Peyer's patch (tissue), 4 donors: ENCODE measurements at regions not wholly inside any gene's neighbourhood (a gene's known extent, or its start where the extent isn't known, plus 50 kb on each side); places are given as distances from the start of the nearest gene placed in this dataset.
"Not testable (repeated sequence)": the region's sequence is repeated elsewhere in the genome, so short reads cannot be mapped to it uniquely, and the experiment has no call there.

Experiments used
- DNase-seq, 3 donors: peaks; one replicate each; pipeline ENCODE4 v3.0.0-alpha.2; 2017 to 2019
- H3K27ac ChIP-seq, 4 donors: fragments of 200-600 bp; sonication (generic); one replicate each; pipeline ENCODE4 v1.5.1; 2016 to 2019
- H3K27me3 ChIP-seq, 2 donors: fragments of 200-600 bp; sonication (generic); one replicate each; pipeline ENCODE4 v1.5.1; 2019
- H3K36me3 ChIP-seq, 3 donors: fragments of 200-600 bp; sonication (generic); one replicate each; pipeline ENCODE4 v1.5.1; 2016 to 2019
- H3K4me1 ChIP-seq, 4 donors: fragments of 200-600 bp; sonication (generic); one replicate each; pipeline ENCODE4 v1.5.1; 2016 to 2019
- H3K4me3 ChIP-seq, 4 donors: fragments of 200-600 bp; sonication (generic); 1 replicate in 3 of 4; 2 replicates in 1 of 4; pipeline ENCODE4 v1.5.1; 2016 to 2019; ENCODE audit warnings: mild to moderate bottlenecking in 1 of 4
- H3K9me3 ChIP-seq, 4 donors: fragments of 200-600 bp; sonication (generic); one replicate each; pipeline ENCODE4 v1.5.1; 2016 to 2019; ENCODE audit warnings: mild to moderate bottlenecking in 1 of 4
- POLR2A ChIP-seq, 2 donors: fragments of 450-650 bp; IDR thresholded peaks; one replicate each; pipeline ENCODE4 v1.5.1; 2017; ENCODE audit warnings: antibody characterized with exemption in 2 of 2, mild to moderate bottlenecking in 2 of 2, moderate library complexity in 2 of 2
- TF ChIP-seq, protein P1 (sequence below), 6 experiments: fragments of 450-650 bp in 4 of 6; fragments of 200-600 bp in 2 of 6; sonication (generic) in 1 of 6; IDR thresholded peaks; one replicate each; pipeline ENCODE4 v1.5.1; 2017 to 2019; ENCODE audit warnings: antibody characterized with exemption in 6 of 6, mild to moderate bottlenecking in 3 of 6, moderate library complexity in 1 of 6

DNA sequence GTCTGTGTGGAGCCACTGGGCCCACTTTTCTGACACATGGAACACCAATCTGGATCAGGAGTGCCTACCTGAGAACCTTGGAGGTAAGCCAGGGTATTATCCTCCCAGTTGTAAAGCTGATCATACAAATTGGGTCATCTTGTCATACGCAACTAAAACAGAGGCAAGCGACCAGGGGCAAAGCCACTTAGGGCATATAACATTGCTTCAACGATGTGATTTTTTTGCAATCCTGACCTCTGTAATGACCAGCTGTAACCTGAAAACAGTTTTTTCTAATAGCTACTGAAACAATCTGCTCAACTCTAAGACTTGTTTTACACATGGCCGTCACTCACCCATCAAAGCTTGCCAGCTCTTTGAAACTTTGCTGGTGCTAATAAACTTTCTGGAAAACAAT, 261.5 kb upstream of the AGTR2 start:
- H3K27me3 ChIP-seq, result no peaks in the 10 kb centered on the region

DNA sequence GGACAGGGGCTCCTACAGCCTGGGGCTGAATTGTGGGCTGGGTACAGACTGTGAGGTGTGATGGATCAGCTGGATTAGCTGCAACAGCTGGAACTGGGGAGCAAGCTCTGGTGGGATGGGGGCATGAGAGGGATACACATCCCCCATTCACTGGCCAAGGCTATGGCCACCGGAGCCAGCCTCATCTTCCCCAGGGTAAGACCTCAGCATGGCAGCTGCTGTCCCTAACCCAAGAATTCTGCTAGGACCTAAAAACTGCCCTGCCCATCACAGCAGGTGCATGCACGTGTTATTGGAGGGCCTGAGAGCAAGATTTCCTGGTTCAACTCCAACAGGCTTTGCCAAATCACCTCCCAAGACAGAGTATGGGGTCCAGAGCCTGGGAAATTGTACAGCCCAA, 258.6 kb upstream of the AGTR2 start:
- no peak overlapping the region for H3K27ac ChIP-seq
- DNase-seq, result no peak
- no peaks in the 10 kb centered on the region for H3K9me3 ChIP-seq
- H3K4me3 ChIP-seq, result no peak overlapping the region
- no peaks in the 10 kb centered on the region for H3K27me3 ChIP-seq
- no peaks in the 10 kb centered on the region for H3K4me1 ChIP-seq
- TF ChIP-seq POLR2A (IDR thresholded peaks at IDR 0.05), result no peak
- TF ChIP-seq, protein P1, sequence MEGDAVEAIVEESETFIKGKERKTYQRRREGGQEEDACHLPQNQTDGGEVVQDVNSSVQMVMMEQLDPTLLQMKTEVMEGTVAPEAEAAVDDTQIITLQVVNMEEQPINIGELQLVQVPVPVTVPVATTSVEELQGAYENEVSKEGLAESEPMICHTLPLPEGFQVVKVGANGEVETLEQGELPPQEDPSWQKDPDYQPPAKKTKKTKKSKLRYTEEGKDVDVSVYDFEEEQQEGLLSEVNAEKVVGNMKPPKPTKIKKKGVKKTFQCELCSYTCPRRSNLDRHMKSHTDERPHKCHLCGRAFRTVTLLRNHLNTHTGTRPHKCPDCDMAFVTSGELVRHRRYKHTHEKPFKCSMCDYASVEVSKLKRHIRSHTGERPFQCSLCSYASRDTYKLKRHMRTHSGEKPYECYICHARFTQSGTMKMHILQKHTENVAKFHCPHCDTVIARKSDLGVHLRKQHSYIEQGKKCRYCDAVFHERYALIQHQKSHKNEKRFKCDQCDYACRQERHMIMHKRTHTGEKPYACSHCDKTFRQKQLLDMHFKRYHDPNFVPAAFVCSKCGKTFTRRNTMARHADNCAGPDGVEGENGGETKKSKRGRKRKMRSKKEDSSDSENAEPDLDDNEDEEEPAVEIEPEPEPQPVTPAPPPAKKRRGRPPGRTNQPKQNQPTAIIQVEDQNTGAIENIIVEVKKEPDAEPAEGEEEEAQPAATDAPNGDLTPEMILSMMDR (IDR thresholded peaks at IDR 0.05), result no peak
- H3K36me3 ChIP-seq, result no peaks in the 10 kb centered on the region

More for the DNA sequence above, 261.5 kb upstream of the AGTR2 start:
- TF ChIP-seq, protein P1 (IDR thresholded peaks at IDR 0.05), result no peak
- no peak for TF ChIP-seq POLR2A (IDR thresholded peaks at IDR 0.05)
- Histone ChIP-seq H3K9me3 (no peaks in the 10 kb centered on the region), H3K27ac (no peak overlapping the region), H3K4me3 (no peak overlapping the region), H3K36me3 (no peaks in the 10 kb centered on the region), H3K4me1 (no peaks in the 10 kb centered on the region)
- no peak for DNase-seq

DNA sequence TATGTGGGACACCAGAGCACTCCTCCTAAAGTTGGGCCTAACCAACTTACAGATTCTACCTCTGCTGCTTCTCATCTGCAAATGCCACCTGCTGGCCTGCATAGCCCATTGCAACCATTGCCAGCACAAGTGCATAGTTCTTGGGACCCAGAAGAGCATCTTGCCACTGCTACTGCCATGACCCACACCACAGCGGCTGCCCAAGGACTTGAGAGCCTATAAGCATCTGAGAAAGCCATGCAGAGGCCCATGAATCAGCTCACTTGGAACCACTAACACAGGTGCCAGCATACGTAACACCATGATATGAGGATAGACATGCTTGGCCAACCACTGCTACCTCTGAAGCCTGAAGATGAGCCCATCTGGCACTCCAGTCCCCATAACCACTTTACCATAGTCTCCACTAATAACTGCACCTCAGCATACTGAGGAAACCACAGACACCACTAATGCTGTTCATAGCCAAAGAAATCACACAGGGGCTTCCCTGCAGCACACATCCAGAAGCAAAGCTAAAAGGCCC, 258.1 kb upstream of the AGTR2 start:
- Histone ChIP-seq H3K27me3 (no peaks in the 10 kb centered on the region), H3K27ac (no peak overlapping the region), H3K36me3 (no peaks in the 10 kb centered on the region), H3K4me3 (no peak overlapping the region), H3K9me3 (no peaks in the 10 kb centered on the region), H3K4me1 (no peaks in the 10 kb centered on the region)
- no peak for TF ChIP-seq POLR2A (IDR thresholded peaks at IDR 0.05)
- TF ChIP-seq, protein P1 (IDR thresholded peaks at IDR 0.05), result peak in 2 of 6 experiments; percentile 9 to 24
- no peak for DNase-seq

DNA sequence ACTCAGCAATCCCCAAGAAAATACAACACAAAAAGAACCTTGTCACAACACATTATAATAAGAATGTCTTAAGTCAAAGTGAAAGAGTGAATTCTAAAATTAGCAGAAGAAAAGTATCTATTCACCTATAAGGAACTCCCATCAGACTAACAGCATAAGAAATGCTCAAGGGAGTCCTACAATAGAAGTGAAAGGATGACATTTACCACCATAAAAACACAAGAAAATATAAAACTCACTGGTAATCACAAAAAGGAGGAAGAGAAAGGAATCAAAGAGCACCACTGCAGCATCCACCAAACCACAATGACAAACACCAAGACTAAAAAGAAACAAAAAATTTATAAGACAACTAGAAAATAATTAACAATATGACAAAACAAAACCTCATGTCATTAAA, 257.0 kb upstream of the AGTR2 start:
- H3K4me3 ChIP-seq, result no peak overlapping the region
- TF ChIP-seq, protein P1 (IDR thresholded peaks at IDR 0.05), result no peak
- TF ChIP-seq POLR2A (IDR thresholded peaks at IDR 0.05), result no peak
- no peaks in the 10 kb centered on the region for H3K9me3 ChIP-seq
- no peaks in the 10 kb centered on the region for H3K27me3 ChIP-seq
- no peaks in the 10 kb centered on the region for H3K4me1 ChIP-seq
- H3K27ac ChIP-seq, result no peak overlapping the region
- no peaks in the 10 kb centered on the region for H3K36me3 ChIP-seq
- no peak for DNase-seq

GRCh38 chrX:115915625-115916024, 254.9 kb upstream of the AGTR2 start:
- H3K4me1 ChIP-seq, H3K36me3 ChIP-seq, H3K9me3 ChIP-seq, DNase-seq, H3K4me3 ChIP-seq, H3K27ac ChIP-seq, H3K27me3 ChIP-seq: not testable (repeated sequence)

- Histone ChIP-seq H3K4me3 (no peak overlapping the region), H3K9me3 (peaks cover 0 to 4% (median 0%) of the 10 kb centered on the region in 4 donors), H3K27ac (no peak overlapping the region), H3K27me3 (no peaks in the 10 kb centered on the region), H3K36me3 (no peaks in the 10 kb centered on the region), H3K4me1 (no peaks in the 10 kb centered on the region)
- TF ChIP-seq POLR2A (IDR thresholded peaks at IDR 0.05), result no peak
- TF ChIP-seq, protein P1 (IDR thresholded peaks at IDR 0.05), result no peak
- no peak for DNase-seq
Observed at GRCh38 chrX:115929480-115929879, 241.1 kb upstream of the AGTR2 start.
